Ishikawa (cell line): ENCODE measurements at regions not wholly inside any gene's neighbourhood (a gene's known extent, or its start where the extent isn't known, plus 50 kb on each side); places are given as distances from the start of the nearest gene placed in this dataset.

Source experiments
- CEBPB ChIP-seq: IDR thresholded peaks from 2 replicates; pipeline ENCODE4 v1.6.1; 2012
- CREB1 ChIP-seq: IDR thresholded peaks from 2 replicates; pipeline ENCODE4 v1.6.1; 2012; ENCODE audit warnings: low read depth
- EP300 ChIP-seq: IDR thresholded peaks from 2 replicates; pipeline ENCODE4 v1.6.1; 2012; ENCODE audit warnings: borderline replicate concordance
- MAX ChIP-seq: IDR thresholded peaks from 2 replicates; pipeline ENCODE4 v1.6.1; 2012
- NFIC ChIP-seq: IDR thresholded peaks from 2 replicates; pipeline ENCODE4 v1.6.1; 2012
- RAD21 ChIP-seq: IDR thresholded peaks from 2 replicates; pipeline ENCODE4 v1.6.1; 2012; ENCODE audit warnings: low read depth
- TAF1 ChIP-seq: IDR thresholded peaks from 2 replicates; pipeline ENCODE4 v1.6.1; 2012; ENCODE audit warnings: low read depth, mild to moderate bottlenecking
- TCF12 ChIP-seq: IDR thresholded peaks from 2 replicates; pipeline ENCODE4 v1.6.1; 2012; ENCODE audit warnings: low read depth
- TEAD4 ChIP-seq: IDR thresholded peaks from 2 replicates; pipeline ENCODE4 v1.6.1; 2012
- YY1 ChIP-seq: IDR thresholded peaks from 2 replicates; pipeline ENCODE4 v1.6.1; 2012; ENCODE audit warnings: low read depth
- TF ChIP-seq, protein P1 (sequence below): IDR thresholded peaks from 2 replicates; pipeline ENCODE4 v1.6.1; 2012; ENCODE audit warnings: low read depth, mild to moderate bottlenecking
- TF ChIP-seq, protein P2 (sequence below): IDR thresholded peaks from 2 replicates; pipeline ENCODE4 v1.6.1; 2012

DNA sequence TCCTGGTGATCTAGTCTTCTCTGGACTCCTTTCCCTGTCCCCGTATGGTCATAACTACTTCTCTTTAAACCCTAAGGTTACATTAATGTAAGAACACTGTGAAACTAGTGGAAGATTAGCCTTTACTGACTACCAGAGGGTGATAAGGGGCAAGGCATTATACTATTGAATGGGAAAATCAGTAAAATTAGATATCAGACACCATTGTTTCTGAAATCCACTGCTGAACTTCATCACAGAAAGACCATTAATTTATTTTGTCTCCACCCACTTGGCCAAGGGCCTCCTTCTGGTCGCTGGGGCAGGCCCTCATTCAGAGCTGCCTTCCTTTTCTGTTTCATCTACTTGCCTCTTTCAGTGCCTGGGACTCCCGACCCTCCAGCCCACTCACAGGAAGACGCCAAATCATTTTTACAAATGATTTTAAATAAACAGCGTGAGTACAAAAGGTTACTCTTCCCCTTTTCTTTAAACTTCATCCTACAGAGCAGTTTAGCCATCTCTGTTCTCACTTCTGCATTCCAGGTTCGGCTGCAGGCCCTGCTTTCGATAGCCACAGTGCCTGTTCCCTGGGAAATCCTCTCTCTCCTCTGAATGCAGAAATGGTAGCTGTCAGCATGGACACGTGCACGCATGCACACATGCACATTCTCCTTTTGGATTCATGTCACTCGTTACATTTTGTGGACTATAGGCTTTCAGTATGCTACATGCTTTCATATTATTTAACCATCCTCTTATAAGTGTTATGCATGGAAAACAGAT, 70.3 kb upstream of the DOCK10 start:
- TF ChIP-seq TEAD4: no peak
- TF ChIP-seq, protein P1, sequence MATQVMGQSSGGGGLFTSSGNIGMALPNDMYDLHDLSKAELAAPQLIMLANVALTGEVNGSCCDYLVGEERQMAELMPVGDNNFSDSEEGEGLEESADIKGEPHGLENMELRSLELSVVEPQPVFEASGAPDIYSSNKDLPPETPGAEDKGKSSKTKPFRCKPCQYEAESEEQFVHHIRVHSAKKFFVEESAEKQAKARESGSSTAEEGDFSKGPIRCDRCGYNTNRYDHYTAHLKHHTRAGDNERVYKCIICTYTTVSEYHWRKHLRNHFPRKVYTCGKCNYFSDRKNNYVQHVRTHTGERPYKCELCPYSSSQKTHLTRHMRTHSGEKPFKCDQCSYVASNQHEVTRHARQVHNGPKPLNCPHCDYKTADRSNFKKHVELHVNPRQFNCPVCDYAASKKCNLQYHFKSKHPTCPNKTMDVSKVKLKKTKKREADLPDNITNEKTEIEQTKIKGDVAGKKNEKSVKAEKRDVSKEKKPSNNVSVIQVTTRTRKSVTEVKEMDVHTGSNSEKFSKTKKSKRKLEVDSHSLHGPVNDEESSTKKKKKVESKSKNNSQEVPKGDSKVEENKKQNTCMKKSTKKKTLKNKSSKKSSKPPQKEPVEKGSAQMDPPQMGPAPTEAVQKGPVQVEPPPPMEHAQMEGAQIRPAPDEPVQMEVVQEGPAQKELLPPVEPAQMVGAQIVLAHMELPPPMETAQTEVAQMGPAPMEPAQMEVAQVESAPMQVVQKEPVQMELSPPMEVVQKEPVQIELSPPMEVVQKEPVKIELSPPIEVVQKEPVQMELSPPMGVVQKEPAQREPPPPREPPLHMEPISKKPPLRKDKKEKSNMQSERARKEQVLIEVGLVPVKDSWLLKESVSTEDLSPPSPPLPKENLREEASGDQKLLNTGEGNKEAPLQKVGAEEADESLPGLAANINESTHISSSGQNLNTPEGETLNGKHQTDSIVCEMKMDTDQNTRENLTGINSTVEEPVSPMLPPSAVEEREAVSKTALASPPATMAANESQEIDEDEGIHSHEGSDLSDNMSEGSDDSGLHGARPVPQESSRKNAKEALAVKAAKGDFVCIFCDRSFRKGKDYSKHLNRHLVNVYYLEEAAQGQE: no peak
- no peak for TF ChIP-seq CEBPB
- TF ChIP-seq EP300: no peak
- TF ChIP-seq, protein P2, sequence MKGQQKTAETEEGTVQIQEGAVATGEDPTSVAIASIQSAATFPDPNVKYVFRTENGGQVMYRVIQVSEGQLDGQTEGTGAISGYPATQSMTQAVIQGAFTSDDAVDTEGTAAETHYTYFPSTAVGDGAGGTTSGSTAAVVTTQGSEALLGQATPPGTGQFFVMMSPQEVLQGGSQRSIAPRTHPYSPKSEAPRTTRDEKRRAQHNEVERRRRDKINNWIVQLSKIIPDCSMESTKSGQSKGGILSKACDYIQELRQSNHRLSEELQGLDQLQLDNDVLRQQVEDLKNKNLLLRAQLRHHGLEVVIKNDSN: no peak
- TF ChIP-seq MAX: no peak
- no peak for TF ChIP-seq RAD21
- TF ChIP-seq CREB1: no peak
- no peak for TF ChIP-seq TCF12
- TF ChIP-seq YY1: no peak
- no peak for TF ChIP-seq TAF1
- TF ChIP-seq NFIC: no peak
